ENCODE measurements at regions not wholly inside any gene's neighbourhood (a gene's known extent, or its start where the extent isn't known, plus 50 kb on each side); places are given as distances from the start of the nearest gene placed in this dataset.

DNA sequence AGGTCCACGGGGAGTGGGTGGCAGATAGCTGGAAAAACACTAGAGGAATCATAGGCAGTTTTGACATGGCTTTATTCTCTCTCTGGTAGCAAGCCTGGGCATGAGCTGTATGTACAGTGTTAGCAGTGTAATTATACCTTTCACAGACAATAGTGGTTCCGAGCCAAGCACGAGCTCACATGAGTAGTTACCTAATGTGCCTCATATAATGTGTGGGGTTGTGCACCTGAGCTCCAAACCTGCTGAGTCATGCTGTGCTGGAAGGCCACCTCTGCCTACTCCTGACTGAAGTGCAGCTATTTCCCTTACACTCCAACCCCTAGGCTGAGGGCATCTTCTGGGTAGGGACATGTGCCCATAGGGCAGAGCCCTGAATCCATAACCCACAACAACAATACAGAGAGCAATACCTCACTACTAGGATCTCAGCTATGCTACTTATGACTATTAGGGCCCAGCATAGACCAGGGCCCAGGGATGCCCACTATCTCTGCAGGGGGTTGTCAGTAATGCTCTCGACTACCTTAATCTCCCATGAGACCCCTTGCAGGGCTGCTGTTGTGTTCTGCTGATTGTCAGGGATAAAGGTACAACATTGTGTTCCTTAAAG, 432.1 kb downstream of the DYNC2H1 start:
- no peak overlapping the region for H3K4me3 ChIP-seq
- H3K36me3 ChIP-seq (replicated peaks; ENCODE audit: insufficient read depth, low read depth): no peaks in the 10 kb centered on the region
- no peaks in the 10 kb centered on the region for H3K4me1 ChIP-seq (ENCODE audit: insufficient read depth)
- H3K9me3 ChIP-seq (ENCODE audit: low read depth): no peaks in the 10 kb centered on the region
- TF ChIP-seq EZH2 (IDR thresholded peaks at IDR 0.05; ENCODE audit: borderline replicate concordance) (no peak), EZH2phosphoT487 (IDR thresholded peaks at IDR 0.05; ENCODE audit: low read depth, severe bottlenecking, unreplicated experiment) (no peak), CTCF (IDR thresholded peaks at IDR 0.05; ENCODE audit: poor library complexity) (no peak)
- H3K79me2 ChIP-seq: no peaks in the 10 kb centered on the region
- H3K4me2 ChIP-seq: no peak overlapping the region
- WGBS (ENCODE audit: low lambda C conversion rate, missing lambda C conversion rate): 92% methylated on average over 4 of the region's 4 CpGs
- peak; percentile 11 for DNase-seq (ENCODE audit: low spot score)
- H3K9me2 ChIP-seq (replicated peaks; ENCODE audit: insufficient read depth): no peaks in the 10 kb centered on the region
- H4K20me1 ChIP-seq (ENCODE audit: insufficient read depth, poor library complexity, severe bottlenecking): no peaks in the 10 kb centered on the region
- H3K27me3 ChIP-seq: no peaks in the 10 kb centered on the region
- no peak overlapping the region for H3K27ac ChIP-seq
- H2AFZ ChIP-seq: no peak overlapping the region

DNA sequence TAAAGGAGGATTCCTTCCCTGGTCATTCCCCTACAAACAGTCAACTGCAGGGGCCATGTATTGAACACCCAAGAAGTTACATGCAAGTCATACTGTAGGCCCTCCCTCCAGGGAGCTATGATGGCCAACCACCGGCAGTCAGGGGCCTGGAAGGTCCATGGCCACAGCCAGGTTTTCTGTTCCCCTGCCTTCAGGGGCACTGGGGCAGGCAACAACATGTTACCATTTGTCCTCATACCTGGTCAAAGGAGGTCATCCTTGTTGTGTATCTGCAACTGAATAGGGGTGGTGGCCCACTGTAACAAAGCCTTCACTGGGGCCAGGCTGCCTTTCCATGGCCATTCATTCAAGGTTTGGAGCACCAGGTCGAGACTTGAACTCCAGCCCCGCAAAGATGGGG, 433.6 kb downstream of the DYNC2H1 start:
- Histone ChIP-seq H3K27ac (no peak overlapping the region), H3K4me2 (no peak overlapping the region), H3K9me2 (replicated peaks; ENCODE audit: insufficient read depth) (no peaks in the 10 kb centered on the region), H3K9me3 (ENCODE audit: low read depth) (no peaks in the 10 kb centered on the region), H2AFZ (no peak overlapping the region), H3K79me2 (no peaks in the 10 kb centered on the region), H3K4me3 (no peak overlapping the region), H4K20me1 (ENCODE audit: insufficient read depth, poor library complexity, severe bottlenecking) (no peaks in the 10 kb centered on the region), H3K36me3 (replicated peaks; ENCODE audit: insufficient read depth, low read depth) (no peaks in the 10 kb centered on the region), H3K27me3 (no peaks in the 10 kb centered on the region), H3K4me1 (ENCODE audit: insufficient read depth) (no peaks in the 10 kb centered on the region)
- TF ChIP-seq EZH2 (IDR thresholded peaks at IDR 0.05; ENCODE audit: borderline replicate concordance) (no peak), EZH2phosphoT487 (IDR thresholded peaks at IDR 0.05; ENCODE audit: low read depth, severe bottlenecking, unreplicated experiment) (no peak), CTCF (IDR thresholded peaks at IDR 0.05; ENCODE audit: poor library complexity) (no peak)
- WGBS (ENCODE audit: low lambda C conversion rate, missing lambda C conversion rate): 90% methylated on average over 3 of the region's 3 CpGs
- no peak for DNase-seq (ENCODE audit: low spot score)

DNA sequence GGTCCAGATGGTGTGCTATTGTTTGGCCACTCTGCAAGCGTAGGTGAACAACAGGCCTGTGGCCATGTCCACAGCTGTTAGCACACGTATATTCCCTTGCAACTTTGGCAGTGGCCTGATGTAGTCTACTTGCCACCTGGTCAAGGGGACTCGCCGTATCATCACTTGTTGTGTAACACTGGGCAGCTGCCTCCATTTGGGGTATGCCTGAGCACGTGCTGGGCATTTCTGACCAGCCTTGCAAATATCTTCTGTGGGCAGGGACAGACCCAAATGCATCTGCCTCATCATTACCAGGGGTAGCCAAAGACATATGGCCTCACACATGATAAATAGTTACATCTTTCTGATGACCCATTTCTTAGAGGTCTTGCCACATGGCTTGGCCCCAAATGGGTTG, 434.2 kb downstream of the DYNC2H1 start:
- Histone ChIP-seq H3K27me3 (no peaks in the 10 kb centered on the region), H4K20me1 (ENCODE audit: insufficient read depth, poor library complexity, severe bottlenecking) (no peaks in the 10 kb centered on the region), H3K4me1 (ENCODE audit: insufficient read depth) (no peaks in the 10 kb centered on the region), H3K79me2 (no peaks in the 10 kb centered on the region), H3K27ac (no peak overlapping the region), H3K4me2 (no peak overlapping the region), H3K9me2 (replicated peaks; ENCODE audit: insufficient read depth) (no peaks in the 10 kb centered on the region), H3K9me3 (ENCODE audit: low read depth) (no peaks in the 10 kb centered on the region), H2AFZ (no peak overlapping the region), H3K36me3 (replicated peaks; ENCODE audit: insufficient read depth, low read depth) (no peaks in the 10 kb centered on the region), H3K4me3 (no peak overlapping the region)
- no peak for DNase-seq (ENCODE audit: low spot score)
- TF ChIP-seq EZH2phosphoT487 (IDR thresholded peaks at IDR 0.05; ENCODE audit: low read depth, severe bottlenecking, unreplicated experiment): no peak
- TF ChIP-seq EZH2 (IDR thresholded peaks at IDR 0.05; ENCODE audit: borderline replicate concordance): no peak
- no peak for TF ChIP-seq CTCF (IDR thresholded peaks at IDR 0.05; ENCODE audit: poor library complexity)
- 94% methylated on average over 5 of the region's 5 CpGs for WGBS (ENCODE audit: low lambda C conversion rate, missing lambda C conversion rate)
